GM12872 (cell line): ENCODE measurements at regions not wholly inside any gene's neighbourhood (a gene's known extent, or its start where the extent isn't known, plus 50 kb on each side); places are given as distances from the start of the nearest gene placed in this dataset.

ENCODE experiments used
- CTCF ChIP-seq: IDR thresholded peaks from 3 replicates; pipeline ENCODE4 v1.5.1; 2011; ENCODE audit warnings: low read depth, mild to moderate bottlenecking, low read length, moderate library complexity; ENCODE audit not compliant: insufficient read depth

- TF ChIP-seq CTCF, result no peak
Observed at GRCh38 chr2:2846332-2847208, 515.5 kb upstream of the MYT1L start.

GRCh38 chr2:2845806-2846315, 514.8 kb upstream of the MYT1L start:
- TF ChIP-seq CTCF, result no peak

GRCh38 chr2:2845267-2845666, 514.2 kb upstream of the MYT1L start:
- TF ChIP-seq CTCF, result no peak

GRCh38 chr2:2843969-2844548, 513.0 kb upstream of the MYT1L start:
- TF ChIP-seq CTCF, result peak; percentile 52

- no peak for TF ChIP-seq CTCF
Observed at GRCh38 chr2:2842466-2842865, 511.4 kb upstream of the MYT1L start.

GRCh38 chr2:2840681-2841300, 509.7 kb upstream of the MYT1L start:
- no peak for TF ChIP-seq CTCF

GRCh38 chr2:2839782-2840531, 508.9 kb upstream of the MYT1L start:
- no peak for TF ChIP-seq CTCF
